Fibroblast of skin of scalp (primary cell): ENCODE measurements at regions not wholly inside any gene's neighbourhood (a gene's known extent, or its start where the extent isn't known, plus 50 kb on each side); places are given as distances from the start of the nearest gene placed in this dataset.

Source experiments
- DNase-seq: peaks from one replicate; pipeline ENCODE4 v3.0.0-alpha.2; 2013

- DNase-seq = no peak
These were observed 51.0 kb upstream of the BCL11B start for GRCh38 chr14:99322731-99323599.

DNA sequence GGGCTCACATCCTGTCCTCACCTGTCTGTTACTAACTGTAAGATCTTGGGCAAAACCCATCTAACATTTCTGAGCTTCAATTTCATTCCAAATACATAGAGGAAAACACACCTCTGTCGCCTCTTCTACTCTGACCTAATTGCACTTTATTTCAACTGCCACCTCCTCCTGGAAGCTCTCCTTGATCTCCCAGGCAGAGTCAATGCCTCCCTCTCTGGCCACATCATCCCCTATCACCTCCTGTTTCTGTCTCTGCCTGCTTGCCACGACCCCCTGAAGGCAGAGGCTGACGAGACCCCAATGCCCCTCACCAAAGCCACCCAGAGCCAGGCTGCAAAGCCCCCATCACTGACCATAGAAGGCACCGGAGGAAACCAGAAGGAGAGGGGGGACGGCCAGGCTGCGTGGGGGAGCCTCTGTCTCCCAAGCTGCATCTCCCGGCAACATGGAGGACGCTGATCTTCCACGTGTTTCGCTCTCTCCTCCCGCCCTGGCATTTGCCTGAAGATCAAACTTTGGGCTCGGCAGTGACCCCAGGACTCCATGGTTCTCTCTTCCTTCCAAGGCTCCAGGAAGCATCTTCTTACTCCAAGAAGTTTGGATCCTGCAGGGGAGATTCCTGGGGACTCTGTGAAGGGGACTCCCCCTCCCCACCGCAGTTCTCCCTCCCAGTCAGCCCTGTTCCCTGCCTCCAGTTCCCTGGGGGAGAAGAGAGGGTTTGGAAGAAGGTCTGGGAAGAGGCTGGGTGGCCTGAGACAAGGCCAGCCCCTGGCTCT is 50.1 kb upstream of the BCL11B start:
- no peak for DNase-seq
